Aorta (tissue), 5 donors: ENCODE measurements at regions not wholly inside any gene's neighbourhood (a gene's known extent, or its start where the extent isn't known, plus 50 kb on each side); places are given as distances from the start of the nearest gene placed in this dataset.
A peak's percentile ranks its signal among the peaks of the same experiment; 100 is the strongest.
"Not testable (repeated sequence)": the region's sequence is repeated elsewhere in the genome, so short reads cannot be mapped to it uniquely, and the experiment has no call there.

Experiments used
- ATAC-seq: fragments of 200-7000 bp; cut with Tn5 transposase; one replicate; pipeline ENCODE4 v1.9.1; 2022; ENCODE audit warnings: moderate library complexity; ENCODE audit not compliant: low FRiP score
- DNase-seq, 2 donors: peaks; one replicate each; pipeline ENCODE4 v3.0.0-alpha.2; 2020
- H3K27ac ChIP-seq, 2 donors: one replicate each; pipeline ENCODE4 v1.5.1; 2013; ENCODE audit warnings: low read length in 2 of 2, mild to moderate bottlenecking in 2 of 2, moderate library complexity in 2 of 2, control low read depth in 1 of 2, inconsistent platforms in 1 of 2, low read depth in 1 of 2
- H3K27me3 ChIP-seq, 2 donors: one replicate each; pipeline ENCODE4 v1.6.1; 2013; ENCODE audit warnings: control low read depth in 1 of 2, low read length in 1 of 2, mild to moderate bottlenecking in 1 of 2, moderate library complexity in 1 of 2; ENCODE audit not compliant: insufficient read depth in 2 of 2, control insufficient read depth in 1 of 2
- H3K36me3 ChIP-seq, 2 donors: one replicate each; pipeline ENCODE4 v1.6.1; 2013; ENCODE audit warnings: control low read depth in 1 of 2, low read length in 1 of 2, mild to moderate bottlenecking in 1 of 2; ENCODE audit not compliant: insufficient read depth in 2 of 2, control insufficient read depth in 1 of 2
- H3K4me1 ChIP-seq, 2 donors: one replicate each; pipeline ENCODE4 v1.6.1; 2013; ENCODE audit warnings: low read length in 2 of 2, control low read depth in 1 of 2, mild to moderate bottlenecking in 1 of 2, moderate library complexity in 1 of 2; ENCODE audit not compliant: insufficient read depth in 2 of 2, control insufficient read depth in 1 of 2
- H3K4me3 ChIP-seq, 2 donors: one replicate each; pipeline ENCODE4 v1.5.1; 2013; ENCODE audit warnings: low read length in 2 of 2, control low read depth in 1 of 2, mild to moderate bottlenecking in 1 of 2
- H3K9me3 ChIP-seq: one replicate; pipeline ENCODE4 v1.6.1; 2013; ENCODE audit warnings: mild to moderate bottlenecking, low read length; ENCODE audit not compliant: control insufficient read depth
- WGBS, 2 donors: extraction: QIAGEN DNeasy Blood & Tissue Kit; methylation state at CpG; one replicate each; pipeline ENCODE4 v1.1.7; 2013; 5-methylcytosine and 5-hydroxymethylcytosine counted together
- intact Hi-C, 2 donors: fragments of 100-400 bp; cut with DNase I; formaldehyde crosslinking; loops; one replicate each; pipeline versions ENCODE4 v1.14.2 to v1.15.0; 2022
- donor health status: healthy with polysubstance abuse.
- donor health status: Bipolar disorder and iron deficiency.
- donor health status: DM: no; HTN: no; CAD: no.
- donor health status: DM: no; HTN: no; CAD: no.
- donor health status: DM: yes; HTN: yes; CAD: no.

GRCh38 chr2:224169847-224170246 is 130.8 kb upstream of the SERPINE2 start:
- 86 to 90% methylated on average over 8 of the region's 8 CpGs for WGBS, 2 donors
- no peak for DNase-seq
- H3K4me3 ChIP-seq = no peak overlapping the region
- ATAC-seq = no peak
- no peak overlapping the region for H3K27ac ChIP-seq
- H3K36me3 ChIP-seq = no peaks in the 10 kb centered on the region
- no peaks in the 10 kb centered on the region for H3K9me3 ChIP-seq
- H3K27me3 ChIP-seq = no peaks in the 10 kb centered on the region
- intact Hi-C loops = no loop called here
- no peaks in the 10 kb centered on the region for H3K4me1 ChIP-seq

DNA sequence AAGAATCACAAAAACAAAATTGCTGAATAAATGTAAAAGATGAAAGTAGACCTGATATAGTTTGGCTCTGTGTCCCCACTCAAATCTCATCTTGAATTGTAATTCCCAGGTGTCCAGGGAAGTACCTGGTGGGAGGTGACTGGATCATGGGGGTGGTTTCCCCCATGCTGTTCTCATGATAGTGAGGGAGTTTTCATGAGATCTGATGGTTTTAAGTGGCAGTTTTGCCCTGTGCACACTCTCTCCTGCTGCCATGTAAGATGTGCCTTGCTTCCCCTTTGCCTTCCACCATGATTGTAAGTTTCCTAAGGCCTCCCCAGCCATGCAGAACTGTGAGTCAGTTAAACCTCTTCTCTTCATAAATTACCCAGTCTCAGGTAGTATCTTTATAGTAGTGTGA is 128.7 kb upstream of the SERPINE2 start:
- intact Hi-C loops, DNase-seq, H3K27me3 ChIP-seq, H3K4me3 ChIP-seq, ATAC-seq, H3K9me3 ChIP-seq, H3K4me1 ChIP-seq, H3K27ac ChIP-seq, H3K36me3 ChIP-seq: not testable (repeated sequence)

DNA sequence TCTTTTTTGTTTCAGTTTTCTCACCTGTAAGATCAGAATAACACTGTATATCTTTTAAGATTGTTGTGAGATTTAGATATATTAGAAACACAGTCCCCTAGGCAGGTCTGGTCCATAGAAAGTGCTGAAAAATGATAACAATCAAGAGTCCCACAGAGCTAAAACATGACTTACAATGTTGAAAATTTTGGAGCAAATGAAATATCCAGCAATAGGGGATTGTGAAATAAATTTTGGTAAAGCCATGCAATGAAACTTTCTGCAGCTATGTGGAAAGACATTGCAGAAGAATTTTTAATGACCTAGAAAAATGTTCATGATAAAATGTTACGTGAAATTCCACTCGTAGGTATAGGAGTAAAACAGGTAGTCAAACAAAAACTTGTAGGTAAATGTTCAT is 127.6 kb upstream of the SERPINE2 start:
- Histone ChIP-seq H3K4me1 (no peaks in the 10 kb centered on the region), H3K27ac (no peak overlapping the region), H3K36me3 (no peaks in the 10 kb centered on the region), H3K27me3 (no peaks in the 10 kb centered on the region), H3K4me3 (no peak overlapping the region), H3K9me3 (no peaks in the 10 kb centered on the region)
- DNase-seq = no peak
- 96 to 97% methylated on average over 2 of the region's 2 CpGs for WGBS, 2 donors
- intact Hi-C loops = no loop called here
- ATAC-seq = no peak

DNA sequence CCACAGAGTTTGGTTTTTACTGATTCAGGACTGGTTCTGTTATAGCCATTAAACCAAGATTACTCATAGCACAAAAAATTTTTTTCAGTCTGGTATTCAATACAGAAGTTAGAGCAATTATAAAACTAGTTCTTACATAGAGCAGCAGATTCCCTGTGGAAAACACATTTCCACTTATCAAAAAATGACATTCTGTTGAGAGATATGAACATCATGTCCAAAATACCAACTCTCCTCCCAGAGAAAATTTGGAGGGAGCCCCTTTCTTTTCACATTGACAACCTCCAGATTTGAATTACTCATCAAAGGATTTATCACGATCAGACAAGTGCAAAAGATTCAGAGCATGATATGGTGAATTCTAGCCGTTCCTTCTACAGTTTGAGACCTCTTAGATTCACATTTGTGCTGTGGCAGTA is 126.8 kb upstream of the SERPINE2 start:
- no peak for DNase-seq
- ATAC-seq = no peak
- WGBS, 2 donors = 64 to 78% methylated on average over 2 of the region's 2 CpGs

DNA sequence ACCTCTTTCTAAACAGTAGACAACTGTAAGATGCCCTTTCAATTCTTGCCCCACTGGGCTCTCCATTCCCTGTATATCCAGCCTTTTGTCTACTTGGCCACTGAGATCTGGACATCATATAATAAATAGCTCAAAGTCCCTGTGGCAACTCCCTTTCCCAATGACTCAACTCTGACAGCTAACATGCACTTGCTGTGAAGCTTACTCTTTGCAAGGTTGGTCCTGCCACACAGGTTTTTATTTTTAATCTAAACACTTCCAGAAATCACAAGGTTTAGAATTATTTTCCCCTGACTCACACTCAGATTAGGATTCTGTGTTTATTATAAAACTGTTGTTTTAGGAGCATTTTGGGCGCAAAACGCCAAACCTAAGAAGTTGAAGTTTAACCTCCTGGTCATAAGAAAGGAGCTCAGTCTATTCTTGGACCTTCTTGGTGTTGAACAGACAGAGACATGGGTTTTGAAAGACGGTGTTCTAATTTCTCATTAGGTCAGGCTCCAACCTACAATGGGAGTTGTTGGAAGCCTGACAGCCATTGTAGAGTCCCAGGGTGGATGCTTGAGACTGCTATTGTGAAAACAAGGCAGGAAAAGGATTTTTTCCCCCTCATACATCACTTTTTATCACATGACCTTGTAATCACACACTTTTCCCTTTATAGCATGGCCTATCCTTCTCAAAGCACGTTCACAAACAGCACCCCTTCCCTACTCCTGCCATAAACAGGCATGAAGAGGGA is 124.7 kb upstream of the SERPINE2 start:
- Histone ChIP-seq H3K27ac (no peak overlapping the region), H3K27me3 (no peaks in the 10 kb centered on the region), H3K36me3 (no peaks in the 10 kb centered on the region), H3K4me3 (no peak overlapping the region), H3K9me3 (no peaks in the 10 kb centered on the region), H3K4me1 (no peaks in the 10 kb centered on the region)
- ATAC-seq (no peak), DNase-seq (no peak)
- intact Hi-C loops = loop anchor here in 1 of 2 donors (5.0 kb wide), 1 partner anchor 59 kb away; no protein-coding TSS in a partner anchor
- WGBS, 2 donors = 5 to 16% methylated on average over 4 of the region's 4 CpGs

More for the DNA sequence above, 126.8 kb upstream of the SERPINE2 start:
- no peak overlapping the region for H3K27ac ChIP-seq
- intact Hi-C loops = no loop called here
- no peaks in the 10 kb centered on the region for H3K27me3 ChIP-seq
- no peaks in the 10 kb centered on the region for H3K4me1 ChIP-seq
- H3K36me3 ChIP-seq = no peaks in the 10 kb centered on the region
- H3K4me3 ChIP-seq = no peak overlapping the region
- H3K9me3 ChIP-seq = no peaks in the 10 kb centered on the region

GRCh38 chr2:224162122-224162521 is 123.0 kb upstream of the SERPINE2 start:
- no peak overlapping the region for H3K4me3 ChIP-seq
- no peaks in the 10 kb centered on the region for H3K36me3 ChIP-seq
- WGBS, 2 donors = 96 to 98% methylated on average over 2 of the region's 2 CpGs
- no peaks in the 10 kb centered on the region for H3K4me1 ChIP-seq
- no peaks in the 10 kb centered on the region for H3K9me3 ChIP-seq
- ATAC-seq = no peak
- DNase-seq = no peak
- no peak overlapping the region for H3K27ac ChIP-seq
- H3K27me3 ChIP-seq = no peaks in the 10 kb centered on the region
- intact Hi-C loops = loop anchor here in 1 of 2 donors (5.0 kb wide), 1 partner anchor 60 kb away; no protein-coding TSS in a partner anchor

DNA sequence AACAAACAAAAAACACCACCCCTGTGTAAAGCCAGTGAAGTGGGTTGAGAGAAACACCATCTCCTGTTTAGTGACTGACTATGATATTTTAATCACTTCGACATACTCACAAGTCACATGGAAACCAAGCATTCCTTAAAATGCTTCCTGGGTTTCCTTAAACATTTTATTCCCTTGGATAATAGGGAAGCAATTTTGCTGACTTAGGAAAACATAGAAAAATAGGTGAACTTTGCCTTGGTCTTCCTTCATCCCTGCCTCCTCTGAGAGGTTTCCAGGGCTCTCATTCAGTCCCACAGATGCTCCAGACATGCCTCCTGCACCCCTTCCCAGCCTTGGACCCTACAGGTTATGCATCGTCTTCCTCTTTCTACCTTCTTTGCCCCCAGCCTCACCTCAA is 122.6 kb upstream of the SERPINE2 start:
- ATAC-seq (no peak), DNase-seq (no peak)
- H3K36me3 ChIP-seq = no peaks in the 10 kb centered on the region
- no peaks in the 10 kb centered on the region for H3K4me1 ChIP-seq
- H3K9me3 ChIP-seq = no peaks in the 10 kb centered on the region
- no peak overlapping the region for H3K4me3 ChIP-seq
- H3K27me3 ChIP-seq = no peaks in the 10 kb centered on the region
- no peak overlapping the region for H3K27ac ChIP-seq
- 92 to 93% methylated on average over 2 of the region's 2 CpGs for WGBS, 2 donors
- intact Hi-C loops = loop anchor here in 1 of 2 donors (5.0 kb wide), 1 partner anchor 61 kb away; no protein-coding TSS in a partner anchor

- DNase-seq (peak; percentile 72 to 80), ATAC-seq (no peak)
- Histone ChIP-seq H3K4me1 (no peaks in the 10 kb centered on the region), H3K9me3 (no peaks in the 10 kb centered on the region), H3K27me3 (no peaks in the 10 kb centered on the region), H3K4me3 (no peak overlapping the region), H3K27ac (no peak overlapping the region), H3K36me3 (no peaks in the 10 kb centered on the region)
- 71 to 77% methylated on average over 1 of the region's 1 CpG for whole genome bisulfite sequencing, 2 donors
- intact Hi-C loops = loop anchor here in 1 of 2 donors (5.0 kb wide), 1 partner anchor 61 kb away; no protein-coding TSS in a partner anchor
These were observed 121.8 kb upstream of the SERPINE2 start for GRCh38 chr2:224160917-224161316.

DNA sequence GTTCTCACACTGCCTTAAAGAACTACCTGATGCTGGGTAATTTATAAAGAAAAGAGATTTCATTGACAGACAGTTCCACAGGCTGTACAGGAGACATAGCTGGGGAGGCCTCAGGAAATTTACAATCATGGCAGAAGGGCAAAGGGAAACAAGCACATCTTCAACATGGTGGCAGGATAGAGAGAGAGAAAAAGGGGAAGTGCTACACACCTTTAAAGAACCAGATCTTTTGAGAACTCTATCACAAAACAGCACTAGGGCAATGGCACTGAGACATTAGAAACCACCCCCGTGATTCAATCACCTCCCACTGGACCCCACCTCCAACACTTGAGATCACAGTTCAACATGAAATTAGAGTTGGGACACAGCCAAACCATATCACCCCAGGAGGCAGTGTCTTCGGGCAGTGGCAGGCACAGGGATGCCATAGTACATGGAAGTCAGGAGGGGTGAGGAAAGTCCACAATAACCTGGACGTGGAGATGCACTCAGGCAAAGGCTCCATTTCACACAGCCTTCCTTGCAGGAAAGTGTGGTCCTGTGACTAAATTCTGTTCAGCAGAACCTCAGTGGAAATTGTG is 120.4 kb upstream of the SERPINE2 start:
- intact Hi-C loops = no loop called here
- Histone ChIP-seq H3K27ac (no peak overlapping the region), H3K27me3 (no peaks in the 10 kb centered on the region), H3K9me3 (no peaks in the 10 kb centered on the region), H3K4me3 (no peak overlapping the region), H3K36me3 (no peaks in the 10 kb centered on the region), H3K4me1 (no peaks in the 10 kb centered on the region)
- no peak for ATAC-seq
- DNase-seq = no peak
- 88 to 93% methylated on average over 3 of the region's 3 CpGs for whole genome bisulfite sequencing, 2 donors
